BE2C (cell line): ENCODE measurements at regions not wholly inside any gene's neighbourhood (a gene's known extent, or its start where the extent isn't known, plus 50 kb on each side); places are given as distances from the start of the nearest gene placed in this dataset.
"Not testable (repeated sequence)": the region's sequence is repeated elsewhere in the genome, so short reads cannot be mapped to it uniquely, and the experiment has no call there.

Source experiments
- DNase-seq: peaks from one replicate; pipeline ENCODE4 v3.0.0-alpha.2; 2020
- H3K27me3 ChIP-seq: fragments of 250-450 bp; sonication (Bioruptor Pico); 2 replicates; pipeline ENCODE4 v1.5.1; 2020; ENCODE audit warnings: mild to moderate bottlenecking
- H3K36me3 ChIP-seq: fragments of 250-450 bp; sonication (Bioruptor Pico); 2 replicates; pipeline ENCODE4 v1.5.1; 2020; ENCODE audit warnings: mild to moderate bottlenecking
- H3K4me1 ChIP-seq: fragments of 250-450 bp; sonication (Bioruptor Pico); 2 replicates; pipeline ENCODE4 v1.5.1; 2020
- H3K4me3 ChIP-seq: 2 replicates; pipeline ENCODE4 v1.5.1; 2011; ENCODE audit warnings: low read depth, low read length
- H3K9me3 ChIP-seq: fragments of 250-450 bp; sonication (Bioruptor Pico); 2 replicates; pipeline ENCODE4 v1.5.1; 2020
- CTCF ChIP-seq: IDR thresholded peaks from 2 replicates; pipeline ENCODE4 v1.5.1; 2012; ENCODE audit warnings: mild to moderate bottlenecking, low read depth, low read length

- TF ChIP-seq CTCF = no peak
- H3K27me3 ChIP-seq = peaks cover 6% of the 10 kb centered on the region; the same call in 1 of the 2 replicates
- no peaks in the 10 kb centered on the region for H3K4me1 ChIP-seq
- no peak overlapping the region for H3K4me3 ChIP-seq
- no peaks in the 10 kb centered on the region for H3K9me3 ChIP-seq
- no peak for DNase-seq
- H3K36me3 ChIP-seq = no peaks in the 10 kb centered on the region
Observed at GRCh38 chr17:62139141-62139540, 74.1 kb upstream of the MED13 start.

GRCh38 chr17:62138676-62139121 is 73.6 kb upstream of the MED13 start:
- H3K9me3 ChIP-seq, H3K27me3 ChIP-seq, H3K4me1 ChIP-seq, H3K36me3 ChIP-seq: not testable (repeated sequence)
- peak overlapping the region; percentile 58 for H3K4me3 ChIP-seq
- TF ChIP-seq CTCF = peak; percentile 15; the same call in 1 of the 2 replicates
- DNase-seq = peak; percentile 52

GRCh38 chr17:62137734-62138624 is 72.9 kb upstream of the MED13 start:
- not testable (repeated sequence) for H3K36me3 ChIP-seq, H3K27me3 ChIP-seq, H3K4me1 ChIP-seq, H3K9me3 ChIP-seq
- H3K4me3 ChIP-seq = peak overlapping the region; percentile 58
- peak; percentile 46 for DNase-seq

GRCh38 chr17:62137013-62137733 is 72.1 kb upstream of the MED13 start:
- H3K4me1 ChIP-seq, DNase-seq, H3K27me3 ChIP-seq, H3K36me3 ChIP-seq, H3K4me3 ChIP-seq, H3K9me3 ChIP-seq: not testable (repeated sequence)

GRCh38 chr17:62135742-62136141 is 70.7 kb upstream of the MED13 start:
- no peak for TF ChIP-seq CTCF
- H3K4me1 ChIP-seq = no peaks in the 10 kb centered on the region
- H3K4me3 ChIP-seq = no peak overlapping the region
- H3K36me3 ChIP-seq = no peaks in the 10 kb centered on the region
- H3K9me3 ChIP-seq = no peaks in the 10 kb centered on the region
- no peak for DNase-seq
- H3K27me3 ChIP-seq = peaks cover 6% of the 10 kb centered on the region; the same call in 1 of the 2 replicates

GRCh38 chr17:62135096-62135495 is 70.0 kb upstream of the MED13 start:
- not testable (repeated sequence) for H3K4me3 ChIP-seq, DNase-seq, H3K9me3 ChIP-seq, H3K4me1 ChIP-seq, H3K27me3 ChIP-seq, H3K36me3 ChIP-seq

- Histone ChIP-seq H3K4me3 (no peak overlapping the region), H3K4me1 (no peaks in the 10 kb centered on the region), H3K9me3 (no peaks in the 10 kb centered on the region), H3K27me3 (peaks cover 6% of the 10 kb centered on the region; the same call in 1 of the 2 replicates), H3K36me3 (no peaks in the 10 kb centered on the region)
- DNase-seq = no peak
- TF ChIP-seq CTCF = no peak
Observed at GRCh38 chr17:62134397-62134796, 69.3 kb upstream of the MED13 start.

- not testable (repeated sequence) for H3K27me3 ChIP-seq, H3K4me1 ChIP-seq, H3K36me3 ChIP-seq, H3K9me3 ChIP-seq, H3K4me3 ChIP-seq, DNase-seq
Observed at GRCh38 chr17:62131271-62131670, 66.2 kb upstream of the MED13 start.
